GM19023 (cell line): ENCODE measurements at regions not wholly inside any gene's neighbourhood (a gene's known extent, or its start where the extent isn't known, plus 50 kb on each side); places are given as distances from the start of the nearest gene placed in this dataset.

Experiments used
- ATAC-seq: cut with Tn5 transposase; IDR thresholded peaks from one replicate; pipeline ENCODE4 v1.9.1; 2021; ENCODE audit warnings: mild to moderate bottlenecking, moderate library complexity; ENCODE audit not compliant: unreplicated experiment

- no peak for ATAC-seq
Measured at GRCh38 chr2:51490576-51491234, 458.8 kb upstream of the NRXN1 start.

- no peak for ATAC-seq
Measured at GRCh38 chr2:51484605-51485004, 452.7 kb upstream of the NRXN1 start.

- ATAC-seq: no peak
Measured at GRCh38 chr2:51483720-51484119, 451.8 kb upstream of the NRXN1 start.

GRCh38 chr2:51472783-51473182 is 440.9 kb upstream of the NRXN1 start:
- no peak for ATAC-seq

- no peak for ATAC-seq
Measured at GRCh38 chr2:51472300-51472699, 440.4 kb upstream of the NRXN1 start.

- ATAC-seq: no peak
Measured at GRCh38 chr2:51469102-51469501, 437.2 kb upstream of the NRXN1 start.

- no peak for ATAC-seq
Measured at GRCh38 chr2:51465326-51465725, 433.4 kb upstream of the NRXN1 start.

- no peak for ATAC-seq
Measured at GRCh38 chr2:51454177-51454576, 422.2 kb upstream of the NRXN1 start.

- no peak for ATAC-seq
Measured at GRCh38 chr2:51448911-51449310, 417.0 kb upstream of the NRXN1 start.

- ATAC-seq: no peak
Measured at GRCh38 chr2:51441786-51442185, 409.9 kb upstream of the NRXN1 start.

GRCh38 chr2:51424418-51424817 is 392.5 kb upstream of the NRXN1 start:
- no peak for ATAC-seq

- ATAC-seq: no peak
Measured at GRCh38 chr2:51420511-51420910, 388.6 kb upstream of the NRXN1 start.

- no peak for ATAC-seq
Measured at GRCh38 chr2:51413726-51414125, 381.8 kb upstream of the NRXN1 start.

GRCh38 chr2:51410331-51410730 is 378.4 kb upstream of the NRXN1 start:
- ATAC-seq: no peak

- ATAC-seq: no peak
Measured at GRCh38 chr2:51409920-51410319, 378.0 kb upstream of the NRXN1 start.

- ATAC-seq: no peak
Measured at GRCh38 chr2:51404226-51404625, 372.3 kb upstream of the NRXN1 start.

GRCh38 chr2:51401546-51401945 is 369.6 kb upstream of the NRXN1 start:
- no peak for ATAC-seq

GRCh38 chr2:51387235-51387634 is 355.3 kb upstream of the NRXN1 start:
- ATAC-seq: no peak

- no peak for ATAC-seq
Measured at GRCh38 chr2:51379997-51380396, 348.1 kb upstream of the NRXN1 start.

GRCh38 chr2:51368250-51368649 is 336.3 kb upstream of the NRXN1 start:
- ATAC-seq: no peak

- no peak for ATAC-seq
Measured at GRCh38 chr2:51350100-51350499, 318.2 kb upstream of the NRXN1 start.

GRCh38 chr2:51344886-51345285 is 313.0 kb upstream of the NRXN1 start:
- ATAC-seq: no peak
